Prostate gland (tissue), 2 donors: ENCODE measurements at regions not wholly inside any gene's neighbourhood (a gene's known extent, or its start where the extent isn't known, plus 50 kb on each side); places are given as distances from the start of the nearest gene placed in this dataset.

Source experiments
- POLR2A ChIP-seq: fragments of 450-650 bp; IDR thresholded peaks from one replicate; pipeline ENCODE4 v1.6.1; 2016; ENCODE audit warnings: antibody characterized with exemption, mild to moderate bottlenecking
- POLR2AphosphoS5 ChIP-seq: sonication (generic); formaldehyde crosslinking; IDR thresholded peaks from one replicate; pipeline ENCODE4 v1.6.1; 2017; ENCODE audit warnings: antibody characterized with exemption
- TF ChIP-seq, protein P1 (sequence below), 4 experiments: fragments of 200-600 bp in 2 of 4; fragments of 450-650 bp in 2 of 4; sonication (generic) in 2 of 4; IDR thresholded peaks; 1 replicate in 3 of 4; 2 replicates in 1 of 4; pipeline ENCODE4 v1.5.1; 2016 to 2019; ENCODE audit warnings: antibody characterized with exemption in 4 of 4, mild to moderate bottlenecking in 2 of 4, moderate library complexity in 2 of 4

DNA sequence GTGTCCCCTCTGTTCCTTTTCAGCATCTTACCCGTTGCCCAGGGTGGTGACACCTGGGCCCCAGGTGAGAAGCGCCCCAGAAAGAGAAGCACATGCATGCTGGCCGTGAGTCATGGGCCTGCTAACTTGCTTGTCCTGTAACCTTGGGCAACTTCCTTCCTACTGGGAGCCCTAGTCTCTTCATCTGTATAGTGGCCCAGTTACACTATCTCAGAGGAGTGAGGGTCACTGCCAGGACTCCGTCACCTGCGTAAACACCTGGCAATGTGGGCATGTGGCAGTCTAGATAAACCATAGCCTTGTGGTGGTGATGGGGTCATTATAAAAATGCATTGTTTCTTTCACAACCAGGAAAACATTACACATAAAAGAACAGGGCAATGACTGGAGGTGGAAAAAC lies 125.2 kb downstream of the SLC25A47 start:
- TF ChIP-seq, protein P1, sequence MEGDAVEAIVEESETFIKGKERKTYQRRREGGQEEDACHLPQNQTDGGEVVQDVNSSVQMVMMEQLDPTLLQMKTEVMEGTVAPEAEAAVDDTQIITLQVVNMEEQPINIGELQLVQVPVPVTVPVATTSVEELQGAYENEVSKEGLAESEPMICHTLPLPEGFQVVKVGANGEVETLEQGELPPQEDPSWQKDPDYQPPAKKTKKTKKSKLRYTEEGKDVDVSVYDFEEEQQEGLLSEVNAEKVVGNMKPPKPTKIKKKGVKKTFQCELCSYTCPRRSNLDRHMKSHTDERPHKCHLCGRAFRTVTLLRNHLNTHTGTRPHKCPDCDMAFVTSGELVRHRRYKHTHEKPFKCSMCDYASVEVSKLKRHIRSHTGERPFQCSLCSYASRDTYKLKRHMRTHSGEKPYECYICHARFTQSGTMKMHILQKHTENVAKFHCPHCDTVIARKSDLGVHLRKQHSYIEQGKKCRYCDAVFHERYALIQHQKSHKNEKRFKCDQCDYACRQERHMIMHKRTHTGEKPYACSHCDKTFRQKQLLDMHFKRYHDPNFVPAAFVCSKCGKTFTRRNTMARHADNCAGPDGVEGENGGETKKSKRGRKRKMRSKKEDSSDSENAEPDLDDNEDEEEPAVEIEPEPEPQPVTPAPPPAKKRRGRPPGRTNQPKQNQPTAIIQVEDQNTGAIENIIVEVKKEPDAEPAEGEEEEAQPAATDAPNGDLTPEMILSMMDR (IDR thresholded peaks at IDR 0.05): no peak
- no peak for TF ChIP-seq POLR2A
- no peak for TF ChIP-seq POLR2AphosphoS5
